PC-9 (cell line): ENCODE measurements at regions not wholly inside any gene's neighbourhood (a gene's known extent, or its start where the extent isn't known, plus 50 kb on each side); places are given as distances from the start of the nearest gene placed in this dataset.

Source experiments
- CTCF ChIP-seq: fragments of 200-600 bp; sonication (generic); conservative IDR thresholded peaks from 2 replicates; pipeline ENCODE4 v1.6.1; 2017; ENCODE audit warnings: mixed run types, antibody characterized with exemption, mild to moderate bottlenecking, moderate library complexity
- EZH2 ChIP-seq: fragments of 200-600 bp; sonication (generic); IDR thresholded peaks from 2 replicates; pipeline ENCODE4 v1.8.0; 2017; ENCODE audit warnings: antibody characterized with exemption, low read depth

DNA sequence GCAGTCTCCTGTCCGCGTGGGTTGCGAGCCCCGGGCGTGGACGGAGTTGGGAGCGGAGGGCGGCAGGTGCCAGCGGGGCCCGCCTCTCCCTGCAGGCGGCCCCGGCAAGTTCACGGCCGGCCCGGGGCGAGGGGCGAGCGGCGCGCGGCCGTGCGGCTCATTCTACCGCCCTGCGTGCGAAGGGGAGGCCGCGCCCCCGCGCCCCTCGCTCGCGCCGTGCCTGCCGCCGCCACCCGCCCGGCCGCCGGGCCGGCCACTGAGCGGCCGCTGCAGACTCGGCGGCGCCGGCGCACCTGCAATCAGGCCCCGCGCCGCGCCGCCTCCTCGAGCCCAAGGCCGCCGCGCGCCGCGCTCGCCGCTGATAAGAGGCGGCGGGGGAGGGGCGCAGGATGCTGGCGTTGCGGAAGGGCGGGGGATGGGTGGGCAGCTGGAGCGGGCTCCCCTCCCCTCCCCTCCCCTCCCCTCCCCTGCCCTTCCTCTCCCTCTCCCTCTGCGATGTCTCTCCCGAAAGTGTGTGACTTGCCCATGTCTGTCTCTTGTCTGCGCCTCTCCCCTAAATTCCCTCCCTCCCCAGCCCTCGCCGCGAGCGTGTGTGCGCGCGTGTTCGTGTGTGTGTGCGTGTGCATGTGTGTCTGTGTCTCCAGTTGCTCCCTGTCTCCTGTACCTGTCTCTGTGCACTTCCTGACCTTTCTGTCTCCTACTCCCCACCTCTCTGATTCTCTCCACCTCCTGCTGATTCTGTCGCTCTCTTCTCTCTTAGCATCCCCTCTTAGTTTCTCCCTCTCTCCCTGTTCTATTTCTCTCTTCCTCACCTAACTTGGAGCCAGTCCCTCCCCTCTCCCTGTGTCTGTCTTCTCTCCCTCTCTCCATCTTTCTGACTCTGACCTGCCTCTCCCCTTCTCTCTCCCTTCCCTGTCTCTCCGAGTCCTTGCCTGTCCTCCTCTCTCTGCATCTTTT lies 768.1 kb upstream of the TBX3 start:
- TF ChIP-seq CTCF = no peak
- no peak for TF ChIP-seq EZH2
